ENCODE measurements at regions not wholly inside any gene's neighbourhood (a gene's known extent, or its start where the extent isn't known, plus 50 kb on each side); places are given as distances from the start of the nearest gene placed in this dataset.

- TF ChIP-seq CTCF (conservative IDR thresholded peaks at IDR 0.05 in 1 of 2, IDR thresholded peaks at IDR 0.05 in 1 of 2; ENCODE audit: low read depth in 1 of 2, low read length in 2 of 2) (no peak), EZH2 (IDR thresholded peaks at IDR 0.05; ENCODE audit: low read length, missing control alignments) (no peak)
Observed at GRCh38 chr18:77552945-77553344, 303.3 kb downstream of the GALR1 start.

Measured in fibroblast of lung (primary cell).